ENCODE measurements at regions not wholly inside any gene's neighbourhood (a gene's known extent, or its start where the extent isn't known, plus 50 kb on each side); places are given as distances from the start of the nearest gene placed in this dataset.

DNA sequence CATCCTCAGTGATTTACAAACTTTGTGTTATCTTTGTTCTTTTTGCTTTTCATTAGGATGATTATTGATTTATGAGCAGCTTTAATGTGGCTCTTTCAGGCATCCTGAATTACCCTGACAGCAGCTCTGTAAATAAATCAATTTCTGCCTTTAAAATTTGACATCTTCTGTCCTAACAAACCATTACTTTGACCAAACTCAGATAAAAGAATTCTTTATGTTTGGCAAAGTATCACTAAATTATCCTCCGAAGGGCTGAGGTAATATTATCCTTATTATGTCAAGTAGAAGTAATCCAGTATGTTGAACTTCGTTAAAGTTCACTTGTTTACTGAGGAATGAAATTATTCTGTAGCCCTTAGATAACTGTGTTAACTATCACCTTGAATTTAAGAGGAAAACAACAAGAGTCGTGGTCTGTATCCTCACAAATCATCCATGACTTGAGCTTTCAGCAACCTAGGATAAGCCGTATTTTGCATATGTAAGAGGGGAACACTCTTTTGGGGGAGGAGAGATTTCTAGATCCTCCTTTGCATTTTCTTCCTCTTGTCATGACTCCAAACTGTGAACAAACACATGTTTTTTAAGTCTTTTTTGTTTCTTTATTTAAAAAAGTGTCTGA, 173.2 kb upstream of the STAC start:
- CTCF ChIA-PET: no interaction called here
- H3K4me1 ChIP-seq: no peaks in the 10 kb centered on the region
- no TSS peak for BruUV-seq (replicated peaks)
- no peak overlapping the region for H3K4me3 ChIP-seq (ENCODE audit: low read depth, low read length)
- POLR2A ChIA-PET: no interaction called here
- no peak overlapping the region for H3K4me3 Mint-ChIP-seq (ENCODE audit: unreplicated experiment)
- no peak for TF ChIP-seq CTCF (IDR thresholded peaks at IDR 0.05; ENCODE audit: insufficient read depth in 1 of 2, low read depth in 1 of 2, low read length in 1 of 2, severe bottlenecking in 1 of 2, unreplicated experiment in 1 of 2)
- no peak overlapping the region for H3K27ac Mint-ChIP-seq (ENCODE audit: unreplicated experiment)
- intact Hi-C loops (cut with micrococcal nuclease; ENCODE audit: unreplicated experiment): no loop called here
- H3K9me3 ChIP-seq: no peaks in the 10 kb centered on the region
- no peaks in the 10 kb centered on the region for H3K9me3 Mint-ChIP-seq (ENCODE audit: unreplicated experiment)
- H3K27me3 Mint-ChIP-seq (ENCODE audit: insufficient read depth, unreplicated experiment): peaks cover 19% of the 10 kb centered on the region
- no peaks in the 10 kb centered on the region for H3K4me1 Mint-ChIP-seq (ENCODE audit: low read depth, unreplicated experiment)
- no peaks in the 10 kb centered on the region for H3K36me3 Mint-ChIP-seq (ENCODE audit: insufficient read depth, unreplicated experiment)
- no peak for DNase-seq
- H3K36me3 ChIP-seq (ENCODE audit: control insufficient read depth, insufficient read depth, low read length): no peaks in the 10 kb centered on the region
- no peaks in the 10 kb centered on the region for H3K27me3 ChIP-seq (replicated peaks; ENCODE audit: control insufficient read depth, insufficient read depth, low read length)

GRCh38 chr3:36210840-36211651, 169.3 kb upstream of the STAC start:
- no peak for DNase-seq
- H3K4me1 Mint-ChIP-seq (ENCODE audit: low read depth, unreplicated experiment): no peaks in the 10 kb centered on the region
- no peaks in the 10 kb centered on the region for H3K27me3 ChIP-seq (replicated peaks; ENCODE audit: control insufficient read depth, insufficient read depth, low read length)
- H3K4me3 Mint-ChIP-seq (ENCODE audit: unreplicated experiment): no peak overlapping the region
- no peak overlapping the region for H3K27ac Mint-ChIP-seq (ENCODE audit: unreplicated experiment)
- H3K4me1 ChIP-seq: no peaks in the 10 kb centered on the region
- ChIA-PET POLR2A (no interaction called here), CTCF (no interaction called here)
- no peak for TF ChIP-seq CTCF (IDR thresholded peaks at IDR 0.05; ENCODE audit: insufficient read depth in 1 of 2, low read depth in 1 of 2, low read length in 1 of 2, severe bottlenecking in 1 of 2, unreplicated experiment in 1 of 2)
- H3K9me3 Mint-ChIP-seq (ENCODE audit: unreplicated experiment): no peaks in the 10 kb centered on the region
- H3K4me3 ChIP-seq (ENCODE audit: low read depth, low read length): no peak overlapping the region
- intact Hi-C loops (cut with micrococcal nuclease; ENCODE audit: unreplicated experiment): no loop called here
- H3K9me3 ChIP-seq: no peaks in the 10 kb centered on the region
- H3K27me3 Mint-ChIP-seq (ENCODE audit: insufficient read depth, unreplicated experiment): peaks cover 12% of the 10 kb centered on the region
- H3K36me3 Mint-ChIP-seq (ENCODE audit: insufficient read depth, unreplicated experiment): no peaks in the 10 kb centered on the region
- no peaks in the 10 kb centered on the region for H3K36me3 ChIP-seq (ENCODE audit: control insufficient read depth, insufficient read depth, low read length)
- no TSS peak for BruUV-seq (replicated peaks)

DNA sequence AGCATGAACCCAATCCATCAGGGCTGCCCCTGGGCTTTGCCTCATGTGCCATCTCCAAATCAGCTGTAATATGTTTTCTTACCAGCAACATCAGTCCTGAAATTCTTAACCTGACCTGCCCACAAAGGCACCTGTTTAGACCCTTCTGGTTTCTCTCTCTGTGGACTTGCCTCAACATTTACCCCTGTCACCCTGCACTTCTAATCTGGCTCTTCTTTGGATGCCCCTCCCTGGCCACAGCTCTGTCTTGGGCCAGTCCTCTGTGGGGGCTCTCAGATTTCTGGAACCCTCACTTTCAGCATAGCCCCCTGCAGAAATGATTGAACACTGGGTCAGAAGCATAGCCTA, 168.7 kb upstream of the STAC start:
- Histone ChIP-seq H3K9me3 (no peaks in the 10 kb centered on the region), H3K4me1 (no peaks in the 10 kb centered on the region), H3K27me3 (replicated peaks; ENCODE audit: control insufficient read depth, insufficient read depth, low read length) (no peaks in the 10 kb centered on the region), H3K4me3 (ENCODE audit: low read depth, low read length) (no peak overlapping the region), H3K36me3 (ENCODE audit: control insufficient read depth, insufficient read depth, low read length) (no peaks in the 10 kb centered on the region)
- no TSS peak for BruUV-seq (replicated peaks)
- ChIA-PET POLR2A (no interaction called here), CTCF (no interaction called here)
- DNase-seq: no peak
- no peaks in the 10 kb centered on the region for H3K9me3 Mint-ChIP-seq (ENCODE audit: unreplicated experiment)
- no peak for TF ChIP-seq CTCF (IDR thresholded peaks at IDR 0.05; ENCODE audit: insufficient read depth in 1 of 2, low read depth in 1 of 2, low read length in 1 of 2, severe bottlenecking in 1 of 2, unreplicated experiment in 1 of 2)
- intact Hi-C loops (cut with micrococcal nuclease; ENCODE audit: unreplicated experiment): no loop called here
- peaks cover 12% of the 10 kb centered on the region for H3K27me3 Mint-ChIP-seq (ENCODE audit: insufficient read depth, unreplicated experiment)
- no peak overlapping the region for H3K4me3 Mint-ChIP-seq (ENCODE audit: unreplicated experiment)
- H3K4me1 Mint-ChIP-seq (ENCODE audit: low read depth, unreplicated experiment): no peaks in the 10 kb centered on the region
- no peaks in the 10 kb centered on the region for H3K36me3 Mint-ChIP-seq (ENCODE audit: insufficient read depth, unreplicated experiment)
- no peak overlapping the region for H3K27ac Mint-ChIP-seq (ENCODE audit: unreplicated experiment)

Data from Caco-2 (cell line).